ENCODE measurements at regions not wholly inside any gene's neighbourhood (a gene's known extent, or its start where the extent isn't known, plus 50 kb on each side); places are given as distances from the start of the nearest gene placed in this dataset.

DNA sequence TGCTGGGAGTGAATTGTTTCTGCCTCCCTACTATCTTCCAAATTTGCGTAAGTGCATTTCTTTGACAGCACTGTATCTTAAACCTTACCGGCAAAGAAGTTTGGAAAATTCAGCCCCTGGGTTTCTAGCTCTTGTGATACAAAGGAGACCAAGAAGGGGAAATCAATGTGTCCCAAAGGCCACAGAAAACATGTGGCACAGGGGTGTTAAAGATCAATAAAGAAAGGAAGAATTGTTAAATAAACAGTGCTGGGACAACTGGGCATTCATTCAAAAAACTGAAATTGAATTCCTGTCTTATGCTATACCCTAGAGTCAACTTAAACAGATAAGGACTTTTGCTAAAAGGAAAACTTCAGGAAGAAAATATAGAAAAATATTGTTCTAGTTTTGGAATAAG is 328.1 kb downstream of the MAN2A1 start:
- no peaks in the 10 kb centered on the region for H3K36me3 Mint-ChIP-seq (ENCODE audit: insufficient read depth, unreplicated experiment)
- intact Hi-C loops (cut with micrococcal nuclease; ENCODE audit: unreplicated experiment) = no loop called here
- CTCF ChIA-PET = no interaction called here

DNA sequence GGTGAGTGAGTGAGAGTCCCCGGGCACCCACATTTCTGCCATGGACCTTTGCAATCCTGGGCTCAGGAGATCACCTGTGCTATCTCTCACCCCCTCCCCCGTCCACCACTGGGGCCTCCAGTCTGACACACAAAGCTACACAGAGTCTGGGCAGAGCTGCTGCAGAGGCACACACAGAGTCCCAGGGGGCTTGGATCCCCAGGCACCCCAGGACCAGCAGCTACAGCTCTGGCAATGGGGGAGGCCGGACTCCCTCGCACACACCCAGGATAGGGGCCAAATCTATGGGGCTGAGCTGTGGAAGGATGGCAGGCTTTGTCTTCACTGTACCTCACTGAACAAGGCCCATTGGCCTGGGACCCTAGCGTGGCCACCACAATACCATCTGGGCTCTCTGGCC is 328.8 kb downstream of the MAN2A1 start:
- no peaks in the 10 kb centered on the region for H3K27me3 ChIP-seq (replicated peaks; ENCODE audit: control insufficient read depth, insufficient read depth, low read length)
- H3K4me3 ChIP-seq (ENCODE audit: low read depth, low read length) = no peak overlapping the region
- H3K9me3 ChIP-seq = no peaks in the 10 kb centered on the region
- H3K27me3 Mint-ChIP-seq (ENCODE audit: insufficient read depth, unreplicated experiment) = no peaks in the 10 kb centered on the region
- H3K4me1 Mint-ChIP-seq (ENCODE audit: low read depth, unreplicated experiment) = no peaks in the 10 kb centered on the region
- H3K36me3 Mint-ChIP-seq (ENCODE audit: insufficient read depth, unreplicated experiment) = no peaks in the 10 kb centered on the region
- no peak for DNase-seq
- H3K27ac Mint-ChIP-seq (ENCODE audit: unreplicated experiment) = no peak overlapping the region
- H3K36me3 ChIP-seq (ENCODE audit: control insufficient read depth, insufficient read depth, low read length) = no peaks in the 10 kb centered on the region
- TF ChIP-seq, protein P1, sequence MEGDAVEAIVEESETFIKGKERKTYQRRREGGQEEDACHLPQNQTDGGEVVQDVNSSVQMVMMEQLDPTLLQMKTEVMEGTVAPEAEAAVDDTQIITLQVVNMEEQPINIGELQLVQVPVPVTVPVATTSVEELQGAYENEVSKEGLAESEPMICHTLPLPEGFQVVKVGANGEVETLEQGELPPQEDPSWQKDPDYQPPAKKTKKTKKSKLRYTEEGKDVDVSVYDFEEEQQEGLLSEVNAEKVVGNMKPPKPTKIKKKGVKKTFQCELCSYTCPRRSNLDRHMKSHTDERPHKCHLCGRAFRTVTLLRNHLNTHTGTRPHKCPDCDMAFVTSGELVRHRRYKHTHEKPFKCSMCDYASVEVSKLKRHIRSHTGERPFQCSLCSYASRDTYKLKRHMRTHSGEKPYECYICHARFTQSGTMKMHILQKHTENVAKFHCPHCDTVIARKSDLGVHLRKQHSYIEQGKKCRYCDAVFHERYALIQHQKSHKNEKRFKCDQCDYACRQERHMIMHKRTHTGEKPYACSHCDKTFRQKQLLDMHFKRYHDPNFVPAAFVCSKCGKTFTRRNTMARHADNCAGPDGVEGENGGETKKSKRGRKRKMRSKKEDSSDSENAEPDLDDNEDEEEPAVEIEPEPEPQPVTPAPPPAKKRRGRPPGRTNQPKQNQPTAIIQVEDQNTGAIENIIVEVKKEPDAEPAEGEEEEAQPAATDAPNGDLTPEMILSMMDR (IDR thresholded peaks at IDR 0.05; ENCODE audit: insufficient read depth in 1 of 2, low read depth in 1 of 2, low read length in 1 of 2, severe bottlenecking in 1 of 2, unreplicated experiment in 1 of 2) = no peak
- CTCF ChIA-PET = no interaction called here
- intact Hi-C loops (cut with micrococcal nuclease; ENCODE audit: unreplicated experiment) = no loop called here
- BruUV-seq (replicated peaks) = no TSS peak
- POLR2A ChIA-PET = no interaction called here
- H3K4me1 ChIP-seq = no peaks in the 10 kb centered on the region
- H3K9me3 Mint-ChIP-seq (ENCODE audit: unreplicated experiment) = peaks cover 14% of the 10 kb centered on the region
- no peak overlapping the region for H3K4me3 Mint-ChIP-seq (ENCODE audit: unreplicated experiment)

More for the DNA sequence above, 328.1 kb downstream of the MAN2A1 start:
- H3K36me3 ChIP-seq (ENCODE audit: control insufficient read depth, insufficient read depth, low read length) = no peaks in the 10 kb centered on the region
- H3K27me3 ChIP-seq (replicated peaks; ENCODE audit: control insufficient read depth, insufficient read depth, low read length) = no peaks in the 10 kb centered on the region
- TF ChIP-seq, protein P1 (IDR thresholded peaks at IDR 0.05; ENCODE audit: insufficient read depth in 1 of 2, low read depth in 1 of 2, low read length in 1 of 2, severe bottlenecking in 1 of 2, unreplicated experiment in 1 of 2) = no peak
- H3K4me1 ChIP-seq = no peaks in the 10 kb centered on the region
- no peak overlapping the region for H3K4me3 Mint-ChIP-seq (ENCODE audit: unreplicated experiment)
- DNase-seq = no peak
- POLR2A ChIA-PET = no interaction called here
- no peaks in the 10 kb centered on the region for H3K4me1 Mint-ChIP-seq (ENCODE audit: low read depth, unreplicated experiment)
- no TSS peak for BruUV-seq (replicated peaks)
- H3K9me3 ChIP-seq = no peaks in the 10 kb centered on the region
- no peak overlapping the region for H3K4me3 ChIP-seq (ENCODE audit: low read depth, low read length)
- no peak overlapping the region for H3K27ac Mint-ChIP-seq (ENCODE audit: unreplicated experiment)
- no peaks in the 10 kb centered on the region for H3K27me3 Mint-ChIP-seq (ENCODE audit: insufficient read depth, unreplicated experiment)
- H3K9me3 Mint-ChIP-seq (ENCODE audit: unreplicated experiment) = peaks cover 21% of the 10 kb centered on the region

GRCh38 chr5:110019119-110019518 is 329.4 kb downstream of the MAN2A1 start:
- Mint-ChIP-seq H3K27ac (ENCODE audit: unreplicated experiment) (no peak overlapping the region), H3K9me3 (ENCODE audit: unreplicated experiment) (peaks cover 9% of the 10 kb centered on the region), H3K27me3 (ENCODE audit: insufficient read depth, unreplicated experiment) (no peaks in the 10 kb centered on the region), H3K36me3 (ENCODE audit: insufficient read depth, unreplicated experiment) (no peaks in the 10 kb centered on the region), H3K4me1 (ENCODE audit: low read depth, unreplicated experiment) (no peaks in the 10 kb centered on the region), H3K4me3 (ENCODE audit: unreplicated experiment) (no peak overlapping the region)
- intact Hi-C loops (cut with micrococcal nuclease; ENCODE audit: unreplicated experiment) = no loop called here
- Histone ChIP-seq H3K27me3 (replicated peaks; ENCODE audit: control insufficient read depth, insufficient read depth, low read length) (no peaks in the 10 kb centered on the region), H3K9me3 (no peaks in the 10 kb centered on the region), H3K36me3 (ENCODE audit: control insufficient read depth, insufficient read depth, low read length) (no peaks in the 10 kb centered on the region), H3K4me1 (no peaks in the 10 kb centered on the region), H3K4me3 (ENCODE audit: low read depth, low read length) (no peak overlapping the region)
- TF ChIP-seq, protein P1 (IDR thresholded peaks at IDR 0.05; ENCODE audit: insufficient read depth in 1 of 2, low read depth in 1 of 2, low read length in 1 of 2, severe bottlenecking in 1 of 2, unreplicated experiment in 1 of 2) = no peak
- ChIA-PET POLR2A (no interaction called here), CTCF (no interaction called here)
- DNase-seq = no peak
- no TSS peak for BruUV-seq (replicated peaks)
